Nephron progenitor cell (in vitro differentiated cells): ENCODE measurements at regions not wholly inside any gene's neighbourhood (a gene's known extent, or its start where the extent isn't known, plus 50 kb on each side); places are given as distances from the start of the nearest gene placed in this dataset.

Experiments
- DNase-seq: peaks from one replicate; pipeline ENCODE4 v3.0.0; 2021
- H3K27ac Mint-ChIP-seq: 2 replicates; pipeline ENCODE4 v1.8.0; 2021; ENCODE audit warnings: mild to moderate bottlenecking, moderate library complexity, mixed read lengths
- H3K27me3 Mint-ChIP-seq: 2 replicates; pipeline ENCODE4 v1.8.0; 2021; ENCODE audit warnings: mild to moderate bottlenecking, low read depth, mixed read lengths; ENCODE audit not compliant: poor library complexity
- H3K36me3 Mint-ChIP-seq: 2 replicates; pipeline ENCODE4 v1.8.0; 2021; ENCODE audit warnings: low read depth, mixed read lengths
- H3K4me1 Mint-ChIP-seq: 2 replicates; pipeline ENCODE4 v1.8.0; 2021; ENCODE audit warnings: mixed read lengths
- H3K4me3 Mint-ChIP-seq: 2 replicates; pipeline ENCODE4 v1.8.0; 2021; ENCODE audit warnings: mild to moderate bottlenecking, moderate library complexity, mixed read lengths
- H3K9me3 Mint-ChIP-seq: 2 replicates; pipeline ENCODE4 v1.8.0; 2021; ENCODE audit warnings: mild to moderate bottlenecking, moderate library complexity, mixed read lengths
- CTCF ChIP-seq: fragments of 200-600 bp; sonication (generic); IDR thresholded peaks from 2 replicates; pipeline ENCODE4 v1.5.0; 2021; ENCODE audit warnings: antibody characterized with exemption

- Mint-ChIP-seq H3K4me1 (no peaks in the 10 kb centered on the region), H3K27me3 (no peaks in the 10 kb centered on the region), H3K4me3 (no peak overlapping the region), H3K27ac (no peak overlapping the region), H3K9me3 (peaks cover 21% of the 10 kb centered on the region), H3K36me3 (no peaks in the 10 kb centered on the region)
- DNase-seq, result no peak
- no peak for TF ChIP-seq CTCF
These were observed 726.6 kb upstream of the POU3F2 start for GRCh38 chr6:98107801-98108200.

GRCh38 chr6:98116455-98116854, 717.9 kb upstream of the POU3F2 start:
- no peaks in the 10 kb centered on the region for H3K36me3 Mint-ChIP-seq
- no peak overlapping the region for H3K27ac Mint-ChIP-seq
- DNase-seq, result no peak
- no peaks in the 10 kb centered on the region for H3K9me3 Mint-ChIP-seq
- no peaks in the 10 kb centered on the region for H3K27me3 Mint-ChIP-seq
- H3K4me1 Mint-ChIP-seq, result peaks cover 45% of the 10 kb centered on the region
- TF ChIP-seq CTCF, result no peak
- no peak overlapping the region for H3K4me3 Mint-ChIP-seq

- Mint-ChIP-seq H3K4me1 (peaks cover 45% of the 10 kb centered on the region), H3K36me3 (no peaks in the 10 kb centered on the region), H3K27me3 (no peaks in the 10 kb centered on the region), H3K4me3 (no peak overlapping the region), H3K27ac (peak overlapping the region; percentile 43), H3K9me3 (no peaks in the 10 kb centered on the region)
- no peak for DNase-seq
- no peak for TF ChIP-seq CTCF
These were observed 717.3 kb upstream of the POU3F2 start for GRCh38 chr6:98117068-98117467.

- Mint-ChIP-seq H3K27me3 (no peaks in the 10 kb centered on the region), H3K36me3 (no peaks in the 10 kb centered on the region), H3K9me3 (no peaks in the 10 kb centered on the region), H3K27ac (no peak overlapping the region), H3K4me3 (peak overlapping the region; percentile 12), H3K4me1 (peaks cover 45% of the 10 kb centered on the region)
- TF ChIP-seq CTCF, result no peak
- no peak for DNase-seq
These were observed 715.9 kb upstream of the POU3F2 start for GRCh38 chr6:98118397-98119045.

GRCh38 chr6:98124171-98124570, 710.2 kb upstream of the POU3F2 start:
- Mint-ChIP-seq H3K4me1 (peaks cover 13% of the 10 kb centered on the region), H3K9me3 (no peaks in the 10 kb centered on the region), H3K27ac (no peak overlapping the region), H3K4me3 (no peak overlapping the region), H3K36me3 (no peaks in the 10 kb centered on the region), H3K27me3 (no peaks in the 10 kb centered on the region)
- no peak for TF ChIP-seq CTCF
- no peak for DNase-seq

GRCh38 chr6:98131290-98131990, 702.9 kb upstream of the POU3F2 start:
- no peak for TF ChIP-seq CTCF

More at GRCh38 chr6:98131290-98131990, 702.9 kb upstream of the POU3F2 start:
- Mint-ChIP-seq H3K9me3 (no peaks in the 10 kb centered on the region), H3K4me3 (no peak overlapping the region), H3K36me3 (no peaks in the 10 kb centered on the region), H3K27me3 (no peaks in the 10 kb centered on the region), H3K27ac (peak overlapping the region; percentile 75), H3K4me1 (peaks cover 19% of the 10 kb centered on the region)
- no peak for DNase-seq
